ENCODE measurements at regions not wholly inside any gene's neighbourhood (a gene's known extent, or its start where the extent isn't known, plus 50 kb on each side); places are given as distances from the start of the nearest gene placed in this dataset.

- ChIA-PET POLR2A (no interaction called here), CTCF (no interaction called here)
- Histone ChIP-seq H3K27me3 (ENCODE audit: control insufficient read depth, insufficient read depth, low read length) (no peaks in the 10 kb centered on the region), H3K9me3 (ENCODE audit: control insufficient read depth, insufficient read depth, low read length) (no peaks in the 10 kb centered on the region), H3K4me3 (ENCODE audit: low read depth, low read length) (no peak overlapping the region), H3K27ac (ENCODE audit: low read depth, low read length) (no peak overlapping the region)
- DNase-seq (ENCODE audit: low read depth, low spot score): no peak
- no peak for TF ChIP-seq CTCF (IDR thresholded peaks at IDR 0.05; ENCODE audit: low read depth, low read length)
Observed at GRCh38 chr12:83378186-83378727, 691.6 kb downstream of the TMTC2 start.

GRCh38 chr12:83365317-83365716 is 678.6 kb downstream of the TMTC2 start:
- H3K9me3 ChIP-seq (ENCODE audit: control insufficient read depth, insufficient read depth, low read length): no peaks in the 10 kb centered on the region
- POLR2A ChIA-PET: no interaction called here
- H3K4me3 ChIP-seq (ENCODE audit: low read depth, low read length): no peak overlapping the region
- TF ChIP-seq CTCF (IDR thresholded peaks at IDR 0.05; ENCODE audit: low read depth, low read length): no peak
- DNase-seq (ENCODE audit: low read depth, low spot score): no peak
- H3K27me3 ChIP-seq (ENCODE audit: control insufficient read depth, insufficient read depth, low read length): no peaks in the 10 kb centered on the region
- CTCF ChIA-PET: no interaction called here
- H3K27ac ChIP-seq (ENCODE audit: low read depth, low read length): no peak overlapping the region

GRCh38 chr12:83361475-83361874 is 674.8 kb downstream of the TMTC2 start:
- Histone ChIP-seq H3K27ac (ENCODE audit: low read depth, low read length) (no peak overlapping the region), H3K9me3 (ENCODE audit: control insufficient read depth, insufficient read depth, low read length) (no peaks in the 10 kb centered on the region), H3K4me3 (ENCODE audit: low read depth, low read length) (no peak overlapping the region), H3K27me3 (ENCODE audit: control insufficient read depth, insufficient read depth, low read length) (no peaks in the 10 kb centered on the region)
- TF ChIP-seq CTCF (IDR thresholded peaks at IDR 0.05; ENCODE audit: low read depth, low read length): no peak
- no peak for DNase-seq (ENCODE audit: low read depth, low spot score)
- POLR2A ChIA-PET: no interaction called here
- CTCF ChIA-PET: no interaction called here

GRCh38 chr12:83361071-83361470 is 674.4 kb downstream of the TMTC2 start:
- Histone ChIP-seq H3K27ac (ENCODE audit: low read depth, low read length) (no peak overlapping the region), H3K4me3 (ENCODE audit: low read depth, low read length) (no peak overlapping the region), H3K27me3 (ENCODE audit: control insufficient read depth, insufficient read depth, low read length) (no peaks in the 10 kb centered on the region), H3K9me3 (ENCODE audit: control insufficient read depth, insufficient read depth, low read length) (no peaks in the 10 kb centered on the region)
- no peak for DNase-seq (ENCODE audit: low read depth, low spot score)
- POLR2A ChIA-PET: no interaction called here
- no peak for TF ChIP-seq CTCF (IDR thresholded peaks at IDR 0.05; ENCODE audit: low read depth, low read length)
- CTCF ChIA-PET: no interaction called here

- ChIA-PET CTCF (no interaction called here), POLR2A (no interaction called here)
- no peak for TF ChIP-seq CTCF (IDR thresholded peaks at IDR 0.05; ENCODE audit: low read depth, low read length)
Observed at GRCh38 chr12:83349907-83350611, 663.4 kb downstream of the TMTC2 start.

More at GRCh38 chr12:83349907-83350611, 663.4 kb downstream of the TMTC2 start:
- no peak overlapping the region for H3K27ac ChIP-seq (ENCODE audit: low read depth, low read length)
- H3K9me3 ChIP-seq (ENCODE audit: control insufficient read depth, insufficient read depth, low read length): no peaks in the 10 kb centered on the region
- no peak overlapping the region for H3K4me3 ChIP-seq (ENCODE audit: low read depth, low read length)
- no peaks in the 10 kb centered on the region for H3K27me3 ChIP-seq (ENCODE audit: control insufficient read depth, insufficient read depth, low read length)
- no peak for DNase-seq (ENCODE audit: low read depth, low spot score)

All from AG04450 (cell line).